Sciatic nerve (tissue), 2 donors: ENCODE measurements at regions not wholly inside any gene's neighbourhood (a gene's known extent, or its start where the extent isn't known, plus 50 kb on each side); places are given as distances from the start of the nearest gene placed in this dataset.
"Not testable (repeated sequence)": the region's sequence is repeated elsewhere in the genome, so short reads cannot be mapped to it uniquely, and the experiment has no call there.

Experiments
- ATAC-seq: fragments of 200-7000 bp; cut with Tn5 transposase; one replicate; pipeline ENCODE4 v1.9.1; 2020; ENCODE audit warnings: mild to moderate bottlenecking, moderate library complexity
- DNase-seq: peaks from one replicate; pipeline ENCODE4 v3.0.0-alpha.2; 2020; ENCODE audit warnings: low spot score
- intact Hi-C: fragments of 100-400 bp; cut with DNase I; formaldehyde crosslinking; loops from one replicate; pipeline ENCODE4 v1.14.2; 2022
- donor health status: DM: no; HTN: no; CAD: no.
- donor health status: DM: no; HTN: no; CAD: no.

- DNase-seq = no peak
- intact Hi-C loops = no loop called here
- no peak for ATAC-seq
Measured at GRCh38 chr2:152255918-152256317, 79.1 kb upstream of the FMNL2 start.

DNA sequence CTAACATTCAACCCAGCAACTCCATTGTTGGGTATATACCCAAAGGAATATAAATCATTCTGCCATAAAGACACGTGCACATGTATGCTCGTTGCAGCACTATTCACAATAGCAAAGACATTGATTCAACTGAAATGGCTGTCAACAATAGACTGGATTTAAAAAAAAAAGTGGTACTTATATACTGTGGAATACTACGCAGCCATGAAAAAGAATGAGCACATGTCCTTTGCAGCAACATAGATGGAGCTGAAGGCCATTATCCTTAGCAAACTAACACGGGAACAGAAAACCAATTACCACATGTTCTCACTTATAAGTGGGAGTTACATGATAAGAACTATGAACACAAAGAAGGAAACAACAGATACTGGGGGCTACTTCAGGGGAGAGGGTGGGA is 74.0 kb upstream of the FMNL2 start:
- DNase-seq (no peak), ATAC-seq (no peak)
- intact Hi-C loops = no loop called here

DNA sequence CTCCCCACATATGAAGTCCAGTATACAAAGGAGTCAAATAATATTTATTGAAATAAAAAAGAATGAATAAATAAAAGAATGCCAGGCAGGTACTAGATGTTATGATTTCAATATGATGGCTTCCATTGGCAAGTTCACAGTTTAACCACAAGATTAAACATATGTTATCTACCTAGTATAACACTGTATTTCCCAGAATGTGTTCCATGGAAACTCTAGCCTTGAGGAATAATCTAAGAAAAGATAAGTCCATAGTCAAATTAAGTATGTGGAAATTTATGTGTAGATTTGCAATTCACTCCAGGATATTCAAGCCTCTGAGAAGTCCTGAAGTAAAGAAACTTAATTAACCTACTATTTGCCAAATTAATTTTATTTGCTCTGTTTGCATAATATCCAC is 71.1 kb upstream of the FMNL2 start:
- no peak for DNase-seq
- intact Hi-C loops = no loop called here
- ATAC-seq = no peak

DNA sequence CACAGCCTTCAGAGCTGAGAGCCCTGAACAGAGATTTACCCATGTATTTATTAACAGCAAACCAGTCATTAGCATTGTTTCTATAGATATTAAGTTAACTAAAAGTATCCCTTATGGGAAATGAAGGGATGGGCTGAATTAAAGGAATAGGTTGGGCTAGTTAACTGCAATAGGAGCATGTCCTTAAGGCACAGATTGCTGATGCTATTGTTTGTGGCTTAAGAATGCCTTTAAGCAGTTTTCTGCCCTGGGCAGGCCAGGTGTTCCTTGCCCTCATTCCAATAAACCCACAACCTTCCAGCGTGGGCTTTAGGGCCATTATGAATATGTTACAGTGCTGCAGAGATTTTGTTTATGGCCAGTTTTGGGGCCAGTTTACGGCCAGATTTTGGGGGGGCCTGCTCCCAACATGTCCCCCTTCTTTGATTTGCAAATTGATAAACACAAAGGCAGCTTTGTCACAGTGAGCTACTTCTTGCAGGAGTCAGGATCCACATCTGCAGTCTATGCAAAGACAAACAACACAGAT is 61.2 kb upstream of the FMNL2 start:
- ATAC-seq, intact Hi-C loops, DNase-seq: not testable (repeated sequence)

DNA sequence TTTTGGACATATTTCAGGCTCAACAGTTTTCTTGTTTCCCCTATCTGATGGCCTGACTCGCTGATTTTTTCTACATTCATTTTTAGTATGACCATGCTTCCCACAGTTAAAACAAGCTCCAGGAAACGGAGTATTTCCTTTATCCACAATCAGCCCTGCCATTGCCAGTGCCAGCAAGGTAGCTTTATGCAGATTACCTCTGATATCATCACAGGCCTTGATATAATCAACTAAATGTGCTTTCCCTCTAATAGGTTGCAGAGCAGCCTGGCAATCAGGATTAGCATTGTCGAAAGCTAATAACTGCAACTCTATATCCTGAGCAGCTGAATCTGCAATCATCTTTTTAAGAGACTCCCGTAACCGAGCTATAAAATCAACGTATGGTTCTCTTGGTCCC is 57.1 kb upstream of the FMNL2 start:
- intact Hi-C loops, ATAC-seq, DNase-seq: not testable (repeated sequence)

GRCh38 chr2:152278526-152278925 is 56.4 kb upstream of the FMNL2 start:
- DNase-seq (no peak), ATAC-seq (no peak)
- intact Hi-C loops = no loop called here

- DNase-seq, ATAC-seq, intact Hi-C loops: not testable (repeated sequence)
Measured at GRCh38 chr2:152279367-152279766, 55.6 kb upstream of the FMNL2 start.

DNA sequence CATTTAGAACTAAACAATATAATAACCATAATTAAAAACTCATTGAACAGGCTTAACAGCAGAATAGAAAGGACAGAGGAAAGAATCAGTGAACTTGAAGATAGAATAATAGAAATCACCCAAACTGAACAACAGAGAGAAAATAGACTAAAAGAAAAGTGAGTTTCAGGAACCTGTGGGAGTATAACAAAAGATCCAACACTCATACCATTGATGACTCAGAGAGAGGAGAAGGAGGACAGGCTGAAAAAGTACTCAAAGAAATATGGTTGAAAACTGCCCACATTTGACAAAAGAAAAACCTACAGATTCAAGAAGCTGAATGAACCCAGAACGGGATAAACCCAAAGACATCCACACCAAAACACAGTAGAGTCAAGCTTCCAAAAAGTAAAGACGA is 54.2 kb upstream of the FMNL2 start:
- DNase-seq (no peak), ATAC-seq (no peak)
- intact Hi-C loops = no loop called here

GRCh38 chr2:152283392-152283791 is 51.6 kb upstream of the FMNL2 start:
- DNase-seq = no peak
- ATAC-seq = no peak
- intact Hi-C loops = no loop called here

DNA sequence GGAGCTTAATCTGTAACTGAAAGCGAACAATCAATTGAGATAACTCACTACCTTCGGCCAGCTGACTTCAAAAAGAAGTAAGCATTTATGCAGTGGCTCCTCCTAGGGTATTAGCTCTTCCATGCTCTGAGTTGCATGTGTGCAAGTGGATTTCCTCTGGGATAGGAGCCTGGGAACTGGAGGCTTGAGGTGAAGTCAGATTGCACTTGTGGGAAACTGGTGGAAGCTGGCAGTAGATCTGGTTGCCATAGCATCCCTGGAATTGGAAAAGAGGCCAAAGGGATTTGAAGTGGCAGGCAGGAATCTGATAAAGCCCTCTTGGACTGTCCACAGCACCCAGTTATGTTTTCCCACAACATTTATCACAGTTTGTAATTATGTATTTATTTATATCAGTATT is 50.6 kb upstream of the FMNL2 start:
- no peak for DNase-seq
- intact Hi-C loops = no loop called here
- ATAC-seq = no peak
